Stomach (tissue), 8 donors: ENCODE measurements at regions not wholly inside any gene's neighbourhood (a gene's known extent, or its start where the extent isn't known, plus 50 kb on each side); places are given as distances from the start of the nearest gene placed in this dataset.

Experiments
- DNase-seq, 2 donors: peaks; one replicate each; pipeline versions ENCODE4 v3.0.0 to v3.0.0-alpha.2; 2013 to 2019
- H3K27ac ChIP-seq, 5 donors: fragments of 200-600 bp in 4 of 5; sonication (generic) in 4 of 5; one replicate each; pipeline ENCODE4 v1.5.1; 2013 to 2019; ENCODE audit warnings: mild to moderate bottlenecking in 1 of 5, moderate library complexity in 1 of 5
- H3K27me3 ChIP-seq, 3 donors: fragments of 200-600 bp; sonication (generic); one replicate each; pipeline ENCODE4 v1.5.1; 2017 to 2019; ENCODE audit warnings: mixed run types in 1 of 3
- H3K36me3 ChIP-seq, 4 donors: fragments of 200-600 bp; sonication (generic); 1 replicate in 3 of 4; 2 replicates in 1 of 4; pipeline ENCODE4 v1.5.1; 2016 to 2019
- H3K4me1 ChIP-seq, 4 donors: fragments of 200-600 bp; sonication (generic); one replicate each; pipeline ENCODE4 v1.5.1; 2016 to 2019
- H3K4me3 ChIP-seq, 4 donors: fragments of 200-600 bp; sonication (generic) in 3 of 4; one replicate each; pipeline ENCODE4 v1.5.1; 2016 to 2019; ENCODE audit warnings: mild to moderate bottlenecking in 1 of 4
- H3K9me3 ChIP-seq, 4 donors: fragments of 200-600 bp; sonication (generic); one replicate each; pipeline ENCODE4 v1.5.1; 2016 to 2019
- EP300 ChIP-seq: sonication (generic); formaldehyde crosslinking; IDR thresholded peaks from one replicate; pipeline ENCODE4 v1.6.1; 2017; ENCODE audit warnings: antibody characterized with exemption
- POLR2A ChIP-seq, 4 donors: fragments of 450-650 bp; IDR thresholded peaks; one replicate each; pipeline ENCODE4 v1.6.1; 2016; ENCODE audit warnings: antibody characterized with exemption in 4 of 4, control low read depth in 2 of 4, mild to moderate bottlenecking in 1 of 4, moderate library complexity in 1 of 4
- POLR2AphosphoS5 ChIP-seq, 3 donors: sonication (generic); formaldehyde crosslinking; IDR thresholded peaks; one replicate each; pipeline ENCODE4 v1.6.1; 2016; ENCODE audit warnings: antibody characterized with exemption in 3 of 3
- WGBS, 5 donors: extraction: QIAGEN DNeasy Blood & Tissue Kit in 3 of 5; methylation state at CpG; one replicate each; pipeline versions ENCODE4 v1.1.5 to v1.1.7; 2013 to 2018; 5-methylcytosine and 5-hydroxymethylcytosine counted together
- intact Hi-C: fragments of 100-400 bp; cut with DNase I; formaldehyde crosslinking; loops from one replicate; pipeline ENCODE4 v1.15.1; 2023; ENCODE audit warnings: low total_unique reads
- TF ChIP-seq, protein P1 (sequence below), 7 experiments: fragments of 450-650 bp in 4 of 7; fragments of 200-600 bp in 3 of 7; sonication (generic) in 3 of 7; IDR thresholded peaks; one replicate each; pipeline ENCODE4 v1.5.1; 2016 to 2019; ENCODE audit warnings: antibody characterized with exemption in 7 of 7, control low read depth in 2 of 7, mild to moderate bottlenecking in 1 of 7
- donor health status: healthy with polysubstance abuse.
- donor health status: Bipolar disorder and iron deficiency.
- donor health status: healthy.

DNA sequence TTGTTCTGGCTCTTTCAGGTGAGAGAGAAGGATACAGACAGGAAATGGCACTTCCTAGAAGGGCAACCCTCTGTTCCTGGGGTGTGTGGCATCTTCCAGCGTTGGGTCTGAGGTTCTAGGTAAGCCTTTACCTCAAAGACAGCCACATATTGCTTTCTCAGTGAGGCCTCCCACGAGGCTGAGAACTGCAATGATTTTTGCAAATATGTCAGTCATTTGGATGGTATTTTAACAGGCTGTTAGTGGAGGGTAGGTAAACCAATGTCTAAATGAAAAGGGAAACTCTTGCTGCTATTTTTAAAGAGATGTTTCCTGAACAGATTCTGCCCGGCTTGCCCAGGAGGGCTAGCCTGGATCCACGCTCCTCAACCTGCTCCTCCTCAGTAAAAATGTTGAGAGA lies 240.3 kb upstream of the KLF6 start:
- no peak for DNase-seq
- intact Hi-C loops: no loop called here
- no peaks in the 10 kb centered on the region for H3K4me1 ChIP-seq
- TF ChIP-seq POLR2A (IDR thresholded peaks at IDR 0.05): no peak
- no peak for TF ChIP-seq POLR2AphosphoS5 (IDR thresholded peaks at IDR 0.05)
- TF ChIP-seq, protein P1, sequence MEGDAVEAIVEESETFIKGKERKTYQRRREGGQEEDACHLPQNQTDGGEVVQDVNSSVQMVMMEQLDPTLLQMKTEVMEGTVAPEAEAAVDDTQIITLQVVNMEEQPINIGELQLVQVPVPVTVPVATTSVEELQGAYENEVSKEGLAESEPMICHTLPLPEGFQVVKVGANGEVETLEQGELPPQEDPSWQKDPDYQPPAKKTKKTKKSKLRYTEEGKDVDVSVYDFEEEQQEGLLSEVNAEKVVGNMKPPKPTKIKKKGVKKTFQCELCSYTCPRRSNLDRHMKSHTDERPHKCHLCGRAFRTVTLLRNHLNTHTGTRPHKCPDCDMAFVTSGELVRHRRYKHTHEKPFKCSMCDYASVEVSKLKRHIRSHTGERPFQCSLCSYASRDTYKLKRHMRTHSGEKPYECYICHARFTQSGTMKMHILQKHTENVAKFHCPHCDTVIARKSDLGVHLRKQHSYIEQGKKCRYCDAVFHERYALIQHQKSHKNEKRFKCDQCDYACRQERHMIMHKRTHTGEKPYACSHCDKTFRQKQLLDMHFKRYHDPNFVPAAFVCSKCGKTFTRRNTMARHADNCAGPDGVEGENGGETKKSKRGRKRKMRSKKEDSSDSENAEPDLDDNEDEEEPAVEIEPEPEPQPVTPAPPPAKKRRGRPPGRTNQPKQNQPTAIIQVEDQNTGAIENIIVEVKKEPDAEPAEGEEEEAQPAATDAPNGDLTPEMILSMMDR (IDR thresholded peaks at IDR 0.05): no peak
- TF ChIP-seq EP300: no peak
- H3K27me3 ChIP-seq: no peaks in the 10 kb centered on the region
- no peak overlapping the region for H3K4me3 ChIP-seq
- H3K27ac ChIP-seq: no peak overlapping the region
- H3K36me3 ChIP-seq: no peaks in the 10 kb centered on the region
- H3K9me3 ChIP-seq: no peaks in the 10 kb centered on the region
- 73 to 86% (median 81%) methylated on average over 4 of the region's 4 CpGs for WGBS, 5 donors

DNA sequence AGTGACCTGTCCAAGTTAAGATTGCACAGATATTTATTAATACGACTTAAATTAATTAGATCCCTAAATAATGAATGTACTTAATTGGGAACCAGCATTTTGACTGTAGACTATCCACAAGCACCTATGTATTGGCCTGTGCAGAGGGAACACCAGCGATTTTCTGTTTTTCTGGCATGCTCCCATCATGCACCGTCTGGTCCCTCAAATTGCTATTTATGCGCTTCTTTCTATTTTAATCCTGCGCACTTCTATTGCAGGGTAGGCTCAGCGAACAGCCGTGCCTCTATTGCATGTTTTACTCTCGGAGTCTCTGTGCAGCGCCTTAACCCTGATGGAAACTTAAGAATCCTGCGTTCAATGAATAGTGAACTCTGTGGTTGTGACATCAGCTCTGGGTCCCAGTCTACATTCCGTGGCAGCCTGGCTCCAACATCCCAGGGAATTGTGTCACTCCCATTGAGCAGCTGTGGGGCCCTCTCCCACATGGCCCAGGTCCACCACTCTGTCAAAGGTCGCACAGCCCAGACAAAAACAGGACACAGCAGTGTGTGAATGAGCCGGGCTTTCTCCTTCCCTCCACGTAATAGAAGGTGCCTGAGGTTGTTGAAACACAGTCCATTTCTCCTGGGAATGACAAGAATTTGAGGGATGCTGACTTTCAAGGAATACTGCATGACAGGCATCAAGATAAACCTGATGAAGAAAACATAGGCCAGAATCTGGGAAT lies 239.7 kb upstream of the KLF6 start:
- Histone ChIP-seq H3K9me3 (no peaks in the 10 kb centered on the region), H3K4me1 (no peaks in the 10 kb centered on the region), H3K36me3 (no peaks in the 10 kb centered on the region), H3K27ac (no peak overlapping the region), H3K27me3 (no peaks in the 10 kb centered on the region), H3K4me3 (no peak overlapping the region)
- WGBS, 5 donors: 91 to 94% (median 91%) methylated on average over 14 of the region's 14 CpGs
- intact Hi-C loops: no loop called here
- TF ChIP-seq EP300 (no peak), POLR2AphosphoS5 (IDR thresholded peaks at IDR 0.05) (no peak), POLR2A (IDR thresholded peaks at IDR 0.05) (no peak)
- TF ChIP-seq, protein P1 (IDR thresholded peaks at IDR 0.05): no peak
- no peak for DNase-seq

DNA sequence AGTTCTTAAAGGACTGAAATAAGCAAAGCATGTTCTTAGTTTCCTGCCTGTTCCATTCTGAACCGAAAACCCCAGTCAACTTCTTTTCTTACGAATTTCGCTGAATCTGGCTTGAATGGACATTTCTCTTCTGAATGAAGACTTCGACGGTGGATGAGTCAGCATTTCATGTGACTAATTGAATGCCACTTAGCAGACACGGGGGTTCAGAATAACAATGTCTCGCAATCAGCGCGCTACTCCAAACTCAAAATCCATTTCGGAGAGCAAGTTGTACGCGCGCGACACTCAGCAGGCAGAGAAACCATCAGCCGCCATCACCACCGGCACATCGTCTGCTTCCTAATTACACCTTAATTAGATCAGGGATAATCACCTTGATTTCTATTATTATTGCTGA lies 239.0 kb upstream of the KLF6 start:
- no peak for DNase-seq
- 88 to 94% (median 92%) methylated on average over 17 of the region's 17 CpGs for WGBS, 5 donors
- no peaks in the 10 kb centered on the region for H3K36me3 ChIP-seq
- no peaks in the 10 kb centered on the region for H3K9me3 ChIP-seq
- no peaks in the 10 kb centered on the region for H3K4me1 ChIP-seq
- no peak overlapping the region for H3K4me3 ChIP-seq
- no peak overlapping the region for H3K27ac ChIP-seq
- intact Hi-C loops: no loop called here
- H3K27me3 ChIP-seq: no peaks in the 10 kb centered on the region
- TF ChIP-seq EP300 (no peak), POLR2A (IDR thresholded peaks at IDR 0.05) (no peak), POLR2AphosphoS5 (IDR thresholded peaks at IDR 0.05) (no peak)
- TF ChIP-seq, protein P1 (IDR thresholded peaks at IDR 0.05): no peak

DNA sequence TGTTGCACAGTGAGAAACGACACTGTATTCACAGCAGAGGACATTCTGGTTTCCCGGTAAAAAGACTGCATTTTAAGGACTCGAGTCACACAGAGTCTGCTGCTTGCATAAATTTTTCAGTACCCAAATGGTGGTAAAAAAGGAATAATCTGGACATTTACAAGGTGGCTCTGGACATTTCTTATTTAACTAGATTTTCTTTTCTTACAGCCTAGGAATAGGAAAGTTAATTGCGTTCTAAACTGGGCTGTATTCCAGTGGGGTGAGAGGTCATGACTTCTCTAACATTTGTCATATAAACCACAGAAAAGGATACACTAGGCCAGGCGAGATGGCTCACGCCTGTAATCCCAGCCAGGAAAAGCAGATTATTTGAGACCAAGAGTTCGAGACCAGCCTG lies 237.5 kb upstream of the KLF6 start:
- H3K27me3 ChIP-seq: no peaks in the 10 kb centered on the region
- H3K4me1 ChIP-seq: no peaks in the 10 kb centered on the region
- H3K36me3 ChIP-seq: no peaks in the 10 kb centered on the region
- H3K27ac ChIP-seq: no peak overlapping the region
- H3K4me3 ChIP-seq: no peak overlapping the region
- no peak for TF ChIP-seq POLR2A (IDR thresholded peaks at IDR 0.05)
- TF ChIP-seq POLR2AphosphoS5 (IDR thresholded peaks at IDR 0.05): no peak
- TF ChIP-seq, protein P1 (IDR thresholded peaks at IDR 0.05): no peak
- TF ChIP-seq EP300: no peak
- intact Hi-C loops: no loop called here
- DNase-seq: no peak
- H3K9me3 ChIP-seq: no peaks in the 10 kb centered on the region
- 74 to 83% (median 79%) methylated on average over 7 of the region's 7 CpGs for WGBS, 5 donors
